Brain microvascular endothelial cell (primary cell): ENCODE measurements at regions not wholly inside any gene's neighbourhood (a gene's known extent, or its start where the extent isn't known, plus 50 kb on each side); places are given as distances from the start of the nearest gene placed in this dataset.

Source experiments
- DNase-seq: peaks from one replicate; pipeline ENCODE4 v3.0.0-alpha.2; 2020
- H3K27ac ChIP-seq: fragments of 250-450 bp; sonication (Bioruptor Pico); 2 replicates; pipeline ENCODE4 v1.5.1; 2020; ENCODE audit warnings: mild to moderate bottlenecking, moderate library complexity
- H3K27me3 ChIP-seq: fragments of 250-450 bp; sonication (Bioruptor Pico); replicated peaks from 2 replicates; pipeline ENCODE4 v1.5.1; 2020; ENCODE audit warnings: mild to moderate bottlenecking
- H3K36me3 ChIP-seq: fragments of 250-450 bp; sonication (Bioruptor Pico); replicated peaks from 2 replicates; pipeline ENCODE4 v1.5.1; 2020; ENCODE audit warnings: mild to moderate bottlenecking
- H3K4me3 ChIP-seq: 2 replicates; pipeline ENCODE4 v1.5.1; 2011; ENCODE audit warnings: low read depth, mild to moderate bottlenecking, control low read depth, low read length, moderate library complexity
- CTCF ChIP-seq: IDR thresholded peaks from 2 replicates; pipeline ENCODE4 v1.5.1; 2011; ENCODE audit warnings: low read depth, mild to moderate bottlenecking, moderate library complexity, low read length, control low read depth, inconsistent platforms; ENCODE audit errors: missing control alignments
- in situ Hi-C: cut with HindIII; loops from 2 replicates; pipeline ENCODE4 v1.10.0; 2017; ENCODE audit warnings: low sequenced_read_pairs, low pct_ligation_motif_present

- Histone ChIP-seq H3K27me3 (no peaks in the 10 kb centered on the region), H3K36me3 (no peaks in the 10 kb centered on the region), H3K27ac (no peak overlapping the region), H3K4me3 (no peak overlapping the region)
- in situ Hi-C loops = no loop called here
- TF ChIP-seq CTCF = no peak
- no peak for DNase-seq
These were observed 91.7 kb downstream of the CHST1 start for GRCh38 chr11:45573728-45574127.

- Histone ChIP-seq H3K4me3 (no peak overlapping the region), H3K27ac (no peak overlapping the region), H3K36me3 (no peaks in the 10 kb centered on the region), H3K27me3 (no peaks in the 10 kb centered on the region)
- no peak for DNase-seq
- TF ChIP-seq CTCF = no peak
- in situ Hi-C loops = no loop called here
These were observed 92.9 kb downstream of the CHST1 start for GRCh38 chr11:45572354-45573123.

DNA sequence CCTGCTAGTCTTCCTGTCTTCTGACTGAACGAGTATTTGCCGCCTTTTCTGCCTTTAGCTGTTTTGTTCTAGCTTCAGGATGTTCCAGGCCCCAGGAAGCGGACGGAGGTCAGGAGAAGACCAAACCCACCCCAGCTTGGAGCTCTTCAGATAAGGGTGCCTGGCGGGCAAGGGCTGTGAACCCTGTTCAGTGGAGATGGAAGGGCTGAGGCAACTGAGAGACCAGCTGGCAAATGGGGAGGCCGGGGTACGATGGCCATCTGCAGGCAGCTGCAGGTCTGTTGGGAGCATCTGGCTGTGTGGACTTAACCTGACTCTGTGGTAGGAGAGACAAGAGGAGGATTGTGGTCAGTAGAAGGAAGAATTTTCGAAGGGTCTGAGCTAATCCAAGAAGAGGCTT is 95.6 kb downstream of the CHST1 start:
- no peak for DNase-seq
- H3K27ac ChIP-seq = no peak overlapping the region
- in situ Hi-C loops = no loop called here
- H3K27me3 ChIP-seq = no peaks in the 10 kb centered on the region
- TF ChIP-seq CTCF = no peak
- H3K4me3 ChIP-seq = no peak overlapping the region
- H3K36me3 ChIP-seq = no peaks in the 10 kb centered on the region

DNA sequence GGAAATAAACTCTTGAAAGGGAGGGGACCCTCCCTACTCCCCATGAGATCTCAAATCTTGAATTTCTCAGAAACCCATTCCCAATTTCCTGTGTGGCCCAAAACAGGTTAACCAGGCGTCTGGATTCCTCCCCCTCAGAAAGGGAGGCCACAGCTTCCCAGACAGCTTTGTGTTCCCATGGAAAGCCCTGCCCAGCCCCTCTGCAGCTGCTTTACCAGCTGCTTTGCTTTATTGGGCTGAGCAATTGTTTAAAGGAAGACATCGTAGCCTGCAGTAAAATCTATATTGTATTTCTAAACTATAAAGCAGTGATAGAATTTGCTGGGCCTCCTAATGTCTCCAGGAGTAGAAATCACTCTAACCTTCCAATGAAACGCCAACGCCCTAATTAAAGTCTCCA is 97.4 kb downstream of the CHST1 start:
- in situ Hi-C loops = no loop called here
- Histone ChIP-seq H3K27ac (no peak overlapping the region), H3K27me3 (no peaks in the 10 kb centered on the region), H3K4me3 (no peak overlapping the region), H3K36me3 (no peaks in the 10 kb centered on the region)
- TF ChIP-seq CTCF = no peak
- no peak for DNase-seq

DNA sequence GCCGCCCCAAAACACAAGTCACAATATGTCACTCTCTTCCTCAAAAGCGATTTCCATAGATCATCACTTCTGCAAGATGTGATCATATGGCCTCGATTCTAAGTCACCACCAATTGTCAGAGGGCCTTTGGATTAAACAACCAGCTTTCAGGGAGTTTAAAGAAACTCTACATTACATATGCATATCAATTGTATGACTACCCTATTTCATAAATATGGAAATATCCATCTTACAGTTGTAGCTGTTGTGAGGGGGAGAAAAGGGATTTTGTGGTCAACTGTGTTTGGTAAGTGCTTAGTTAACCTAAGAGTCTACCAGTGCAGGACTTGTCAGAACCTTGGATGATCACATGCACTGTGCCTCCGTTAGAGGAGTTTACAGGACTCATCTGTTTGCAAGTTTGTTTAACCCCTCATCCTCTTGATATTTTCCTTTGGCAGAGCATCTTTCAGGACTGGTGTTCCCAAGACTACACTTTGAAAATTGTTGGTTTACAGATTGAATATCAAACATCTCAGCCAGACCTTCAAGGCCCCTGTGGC is 99.9 kb downstream of the CHST1 start:
- in situ Hi-C loops = no loop called here
- DNase-seq = no peak
- Histone ChIP-seq H3K36me3 (no peaks in the 10 kb centered on the region), H3K4me3 (no peak overlapping the region), H3K27ac (no peak overlapping the region), H3K27me3 (no peaks in the 10 kb centered on the region)
- no peak for TF ChIP-seq CTCF

DNA sequence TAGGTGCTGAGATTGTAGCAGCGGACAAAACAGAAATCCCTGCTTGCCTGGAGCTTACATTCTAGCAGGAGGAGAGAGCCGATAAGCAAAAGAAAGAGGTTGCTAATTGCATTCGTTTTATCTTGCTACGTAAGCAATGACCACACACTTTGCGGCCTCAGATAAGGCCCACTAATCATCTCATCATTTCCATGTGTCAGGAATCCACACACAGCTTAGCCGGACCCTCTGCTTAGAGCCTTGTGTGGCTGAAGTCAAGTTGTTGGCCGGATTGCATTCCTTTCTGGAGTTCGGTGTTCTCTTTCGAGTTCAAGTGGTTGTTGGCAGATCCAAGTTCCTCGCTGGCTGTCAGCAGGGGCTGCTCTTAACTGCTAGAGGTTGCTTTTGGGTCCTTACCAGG is 101.6 kb downstream of the CHST1 start:
- TF ChIP-seq CTCF = no peak
- in situ Hi-C loops = no loop called here
- no peaks in the 10 kb centered on the region for H3K27me3 ChIP-seq
- no peak overlapping the region for H3K27ac ChIP-seq
- DNase-seq = no peak
- no peak overlapping the region for H3K4me3 ChIP-seq
- no peaks in the 10 kb centered on the region for H3K36me3 ChIP-seq
